Left lung (tissue), 4 donors: ENCODE measurements at regions not wholly inside any gene's neighbourhood (a gene's known extent, or its start where the extent isn't known, plus 50 kb on each side); places are given as distances from the start of the nearest gene placed in this dataset.
"Not testable (repeated sequence)": the region's sequence is repeated elsewhere in the genome, so short reads cannot be mapped to it uniquely, and the experiment has no call there.

Experiments
- ATAC-seq: fragments of 200-7000 bp; cut with Tn5 transposase; one replicate; pipeline ENCODE4 v1.9.1; 2020; ENCODE audit warnings: moderate library complexity
- DNase-seq, 4 donors: peaks; one replicate each; pipeline ENCODE4 v3.0.0-alpha.2; 2013 to 2020
- H3K27ac ChIP-seq, 2 donors: fragments of 200-600 bp; sonication (generic) in 1 of 2; one replicate each; pipeline versions ENCODE4 v1.5.0 to v1.8.0; 2020 to 2021
- H3K27me3 ChIP-seq, 2 donors: fragments of 200-600 bp; sonication (generic) in 1 of 2; one replicate each; pipeline versions ENCODE4 v1.5.0 to v1.8.0; 2020 to 2021
- H3K36me3 ChIP-seq, 2 donors: fragments of 200-600 bp; sonication (generic) in 1 of 2; one replicate each; pipeline versions ENCODE4 v1.5.0 to v1.8.0; 2020 to 2021
- H3K4me1 ChIP-seq, 2 donors: fragments of 200-600 bp; one replicate each; pipeline ENCODE4 v1.8.0; 2021
- H3K4me3 ChIP-seq, 2 donors: fragments of 200-600 bp; sonication (generic) in 1 of 2; one replicate each; pipeline versions ENCODE4 v1.5.0 to v1.8.0; 2020 to 2021; ENCODE audit warnings: mild to moderate bottlenecking in 1 of 2
- H3K9me3 ChIP-seq, 2 donors: fragments of 200-600 bp; sonication (generic) in 1 of 2; one replicate each; pipeline versions ENCODE4 v1.5.0 to v1.8.0; 2020 to 2021
- intact Hi-C, 2 donors: fragments of 100-400 bp; cut with DNase I; formaldehyde crosslinking; loops; one replicate each; pipeline versions ENCODE4 v1.11.2 to v1.14.2; 2022
- donor health status: DM: no; HTN: yes; CAD: no.
- donor health status: DM: no; HTN: no; CAD: no.

DNA sequence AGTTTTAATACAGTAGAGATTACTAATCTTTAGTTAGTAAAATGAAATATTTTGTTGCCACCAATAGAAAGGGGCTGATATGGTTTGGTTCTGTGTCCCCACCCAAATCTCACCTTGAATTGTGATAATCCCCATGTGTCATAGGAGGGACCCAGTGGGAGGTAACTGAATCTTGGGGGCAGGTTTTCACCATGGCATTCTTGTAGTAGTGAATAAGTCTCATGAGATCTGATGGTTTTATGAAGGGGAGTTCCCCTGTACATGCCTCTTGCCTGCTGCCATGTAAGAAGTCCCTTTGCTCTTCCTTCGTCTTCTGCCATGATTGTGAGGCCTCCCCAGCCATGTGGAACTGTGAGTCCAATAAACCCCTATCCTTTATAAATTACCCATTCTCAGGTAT is 285.9 kb downstream of the BCL2L11 start:
- H3K4me3 ChIP-seq, H3K27ac ChIP-seq, H3K9me3 ChIP-seq, intact Hi-C loops, ATAC-seq, DNase-seq, H3K27me3 ChIP-seq, H3K36me3 ChIP-seq, H3K4me1 ChIP-seq: not testable (repeated sequence)

- DNase-seq, intact Hi-C loops, H3K4me1 ChIP-seq, H3K9me3 ChIP-seq, ATAC-seq, H3K27ac ChIP-seq, H3K27me3 ChIP-seq, H3K36me3 ChIP-seq, H3K4me3 ChIP-seq: not testable (repeated sequence)
Measured at GRCh38 chr2:111407632-111408194, 287.0 kb downstream of the BCL2L11 start.

DNA sequence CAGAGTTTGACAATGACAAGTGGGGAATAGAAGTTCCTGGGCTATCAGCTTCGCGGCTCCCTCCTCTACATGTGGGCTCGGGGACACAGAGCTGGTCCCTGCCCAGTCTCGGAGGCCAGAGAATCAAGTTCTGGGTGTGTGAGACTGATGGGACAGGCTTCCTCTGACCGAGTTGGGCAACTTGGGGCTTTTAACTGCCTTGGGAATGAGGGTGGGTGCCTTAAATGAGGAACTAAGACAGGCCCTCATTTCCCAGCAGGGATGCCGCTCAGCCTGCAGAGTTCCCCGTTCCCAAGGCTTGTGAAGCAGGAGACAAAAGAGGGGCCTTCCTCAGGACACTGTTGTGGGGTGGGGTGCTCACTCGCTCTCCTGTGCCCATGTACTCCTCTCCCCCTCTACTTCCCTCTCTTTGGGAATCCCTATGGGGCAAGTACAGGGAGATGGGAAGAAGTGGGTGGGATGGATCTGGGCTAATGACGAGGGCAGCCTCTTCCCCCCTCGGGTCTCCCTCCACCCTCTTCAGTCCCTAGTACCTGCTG is 290.2 kb downstream of the BCL2L11 start:
- intact Hi-C loops, H3K4me3 ChIP-seq, H3K27me3 ChIP-seq, H3K9me3 ChIP-seq, DNase-seq, H3K4me1 ChIP-seq, H3K36me3 ChIP-seq: not testable (repeated sequence)
- peak overlapping the region in 1 of 2 donors; percentile 43 for H3K27ac ChIP-seq
- peak; percentile 50 for ATAC-seq

- intact Hi-C loops, H3K9me3 ChIP-seq, H3K4me1 ChIP-seq, H3K36me3 ChIP-seq, H3K27me3 ChIP-seq, H3K4me3 ChIP-seq, ATAC-seq: not testable (repeated sequence)
- DNase-seq, result peak in 1 of 4 donors; percentile 60
- H3K27ac ChIP-seq, result peak overlapping the region in 1 of 2 donors; percentile 45
Measured at GRCh38 chr2:111411867-111412681, 291.4 kb downstream of the BCL2L11 start.

DNA sequence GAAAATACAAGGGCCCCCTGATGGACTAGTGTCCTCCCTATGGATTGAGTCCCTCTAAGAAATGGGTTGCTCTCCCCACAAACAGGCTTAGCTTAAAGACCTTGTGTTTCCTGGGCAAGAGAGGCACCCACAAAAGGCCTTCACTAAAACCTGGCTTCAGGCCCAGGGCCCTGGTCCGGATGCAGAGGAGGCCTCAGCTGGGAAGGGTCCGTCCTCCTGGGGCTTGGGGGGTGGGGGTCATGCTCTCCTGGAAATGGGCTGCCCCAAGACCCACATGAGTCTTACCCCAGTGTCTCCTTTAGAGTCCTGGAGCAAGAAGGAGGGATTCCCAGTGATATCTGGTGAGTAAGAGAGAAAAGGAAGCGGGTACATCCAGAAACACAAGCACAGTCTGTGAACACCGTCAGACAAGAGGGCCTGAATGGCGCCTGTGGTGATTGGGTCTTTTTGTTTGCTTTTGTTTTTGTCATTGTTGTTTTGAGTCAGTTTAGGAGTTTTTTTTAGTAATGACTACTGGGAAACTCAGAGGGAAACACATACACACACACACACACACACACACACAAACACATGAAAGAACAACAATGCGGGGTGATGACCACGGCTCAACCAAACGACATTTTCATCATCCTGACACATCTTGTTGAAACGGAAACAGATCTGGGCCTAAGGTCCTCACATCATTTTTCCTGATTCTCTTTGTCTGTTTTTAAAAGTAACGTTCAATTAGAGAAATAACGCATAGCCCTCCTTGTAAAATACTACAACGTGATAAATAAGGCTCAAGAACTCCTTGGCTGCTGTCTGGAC is 292.3 kb downstream of the BCL2L11 start:
- intact Hi-C loops, H3K27me3 ChIP-seq, H3K27ac ChIP-seq, H3K4me3 ChIP-seq, ATAC-seq, H3K9me3 ChIP-seq, H3K36me3 ChIP-seq: not testable (repeated sequence)
- peaks cover 0 to 10% of the 10 kb centered on the region in 2 donors for H3K4me1 ChIP-seq
- peak in 1 of 4 donors; percentile 44 for DNase-seq

DNA sequence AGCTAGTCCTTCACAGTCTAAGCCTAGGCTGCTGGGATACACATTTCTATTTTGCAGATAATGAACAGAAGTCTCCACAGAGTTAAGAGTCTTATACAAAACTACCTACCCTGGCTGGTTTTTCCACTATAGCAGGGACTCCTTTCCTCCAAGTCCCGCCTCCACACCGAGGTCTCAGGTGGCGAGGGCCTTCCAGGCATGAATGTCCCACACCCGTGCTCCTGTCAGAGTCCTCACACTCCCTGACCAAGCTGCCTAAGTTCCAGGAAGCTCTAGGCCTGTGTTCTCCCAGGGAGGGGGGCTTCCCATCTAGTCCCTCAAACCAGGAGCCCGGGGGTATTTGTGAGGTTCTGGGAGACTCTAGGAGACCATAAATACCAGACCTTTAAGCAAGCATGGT is 293.2 kb downstream of the BCL2L11 start:
- ATAC-seq (peak; percentile 57), DNase-seq (peak in 3 of 4 donors; percentile 33 to 77 (median 38))
- H3K36me3 ChIP-seq, H3K4me3 ChIP-seq, intact Hi-C loops, H3K9me3 ChIP-seq, H3K27ac ChIP-seq, H3K27me3 ChIP-seq: not testable (repeated sequence)
- peaks cover 0 to 10% of the 10 kb centered on the region in 2 donors for H3K4me1 ChIP-seq

DNA sequence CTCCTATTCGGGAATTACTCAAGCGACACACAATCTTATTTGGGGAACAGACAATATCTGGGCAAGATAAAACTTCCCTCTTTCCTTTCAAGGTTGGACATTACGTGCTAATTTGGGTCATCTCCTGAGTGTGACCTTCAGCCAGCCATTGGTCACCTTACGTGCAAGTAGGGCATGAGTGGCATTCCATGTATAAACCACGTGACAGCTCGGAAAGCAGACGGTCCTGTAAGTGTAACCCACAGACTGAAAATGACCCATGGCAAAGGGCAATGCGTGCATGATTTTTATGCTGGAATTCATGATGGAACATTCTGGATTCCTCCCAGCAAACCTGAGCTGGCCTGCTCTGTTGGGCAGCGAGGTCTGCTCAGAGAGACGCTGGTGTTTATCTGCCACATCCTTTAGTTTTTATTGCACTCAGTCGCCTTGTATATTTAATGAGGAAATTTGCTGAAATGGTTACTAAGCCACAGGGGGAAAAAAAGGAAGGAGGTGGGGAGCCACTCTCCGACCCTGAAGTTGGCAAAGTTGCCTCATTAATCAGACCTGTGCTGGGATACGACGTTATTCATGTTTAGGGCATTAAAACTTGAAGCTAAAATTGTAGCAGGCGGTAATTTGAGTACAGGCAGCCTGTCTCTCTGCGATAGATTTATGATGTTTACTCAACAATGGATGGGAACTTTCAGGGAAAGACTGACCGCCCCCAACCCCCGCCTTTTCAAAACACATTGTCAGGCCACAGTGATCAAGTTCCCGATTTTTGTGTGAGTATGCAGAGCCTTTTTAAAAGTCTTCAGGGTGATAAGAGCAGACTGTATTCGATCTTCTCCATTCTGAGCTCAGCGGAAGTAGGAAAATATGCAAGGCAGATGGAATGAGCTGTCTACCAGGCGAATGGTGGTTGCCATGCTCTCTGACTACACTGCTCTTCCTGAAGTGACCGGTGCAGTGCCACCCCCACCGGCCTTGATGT is 295.3 kb downstream of the BCL2L11 start:
- H3K4me1 ChIP-seq, result peaks cover 0 to 10% of the 10 kb centered on the region in 2 donors
- H3K27me3 ChIP-seq, H3K36me3 ChIP-seq, DNase-seq, intact Hi-C loops, H3K9me3 ChIP-seq, H3K4me3 ChIP-seq, H3K27ac ChIP-seq: not testable (repeated sequence)
- ATAC-seq, result peak; percentile 9

GRCh38 chr2:111417026-111417425 is 296.3 kb downstream of the BCL2L11 start:
- H3K4me3 ChIP-seq, H3K36me3 ChIP-seq, H3K27me3 ChIP-seq, H3K27ac ChIP-seq, H3K9me3 ChIP-seq, H3K4me1 ChIP-seq, DNase-seq, intact Hi-C loops, ATAC-seq: not testable (repeated sequence)

DNA sequence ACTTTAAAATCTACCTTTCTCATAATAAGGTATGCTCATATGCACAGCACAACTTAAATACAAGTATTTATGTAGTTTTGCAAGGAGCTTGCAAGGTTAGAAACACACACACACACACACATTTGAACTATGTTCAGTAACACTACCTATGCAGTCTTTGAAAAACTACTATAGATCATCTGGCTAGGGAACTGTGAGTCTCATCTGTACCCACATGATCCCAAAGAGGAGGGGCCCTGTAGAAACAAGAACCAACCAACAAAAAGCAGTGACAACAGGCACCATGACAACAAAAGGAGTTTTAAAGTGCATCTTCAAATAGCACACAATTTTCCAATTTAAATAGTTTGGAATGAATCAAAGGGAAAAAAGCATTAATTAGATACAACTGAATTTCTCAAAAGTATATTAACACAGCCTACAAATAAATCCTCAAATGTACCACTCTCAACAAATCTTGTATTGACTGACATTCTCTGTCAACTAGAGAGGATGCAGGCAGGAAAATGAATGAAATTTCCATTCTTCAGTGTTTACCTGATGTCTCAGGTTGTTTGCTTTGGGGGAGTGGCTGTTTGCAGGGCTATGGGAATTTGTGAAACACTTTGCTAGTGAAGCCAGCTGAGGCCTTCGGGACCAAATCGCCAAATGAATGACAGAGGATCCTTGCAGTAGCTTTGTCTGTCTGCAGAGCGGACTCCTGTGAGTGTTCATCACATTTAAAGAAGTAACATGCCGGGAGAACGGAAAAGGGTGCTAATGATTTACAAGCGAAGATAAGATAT is 297.6 kb downstream of the BCL2L11 start:
- DNase-seq, intact Hi-C loops, H3K36me3 ChIP-seq, H3K4me3 ChIP-seq, H3K27ac ChIP-seq, H3K27me3 ChIP-seq, ATAC-seq, H3K9me3 ChIP-seq, H3K4me1 ChIP-seq: not testable (repeated sequence)

GRCh38 chr2:111420074-111420473 is 299.4 kb downstream of the BCL2L11 start:
- intact Hi-C loops, H3K36me3 ChIP-seq, H3K27ac ChIP-seq, H3K27me3 ChIP-seq, H3K9me3 ChIP-seq, H3K4me1 ChIP-seq, ATAC-seq, H3K4me3 ChIP-seq: not testable (repeated sequence)
- DNase-seq, result peak in 1 of 4 donors; percentile 66

DNA sequence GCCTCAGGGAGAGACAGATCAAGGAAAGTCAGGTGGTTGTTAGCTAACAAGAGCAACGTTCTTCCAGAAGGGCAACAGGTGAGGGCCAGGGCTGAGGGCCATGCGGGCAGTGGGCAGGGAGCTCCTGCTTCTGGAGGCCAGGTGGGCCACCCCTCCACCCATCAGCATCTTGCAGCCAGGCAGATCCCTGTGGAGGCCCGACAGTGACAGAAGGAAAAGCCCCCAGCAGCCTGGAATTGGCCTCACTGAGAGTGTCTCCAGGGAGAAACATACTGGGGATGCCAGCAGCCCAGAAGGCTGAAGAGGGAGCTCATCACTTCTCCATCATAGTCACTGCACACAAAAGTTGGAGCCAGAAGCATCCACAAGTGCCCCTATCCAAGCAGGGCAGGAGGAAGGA is 300.1 kb downstream of the BCL2L11 start:
- H3K27me3 ChIP-seq, ATAC-seq, H3K4me3 ChIP-seq, H3K9me3 ChIP-seq, H3K27ac ChIP-seq, intact Hi-C loops, H3K36me3 ChIP-seq: not testable (repeated sequence)
- H3K4me1 ChIP-seq, result peaks cover 0 to 13% of the 10 kb centered on the region in 2 donors
- peak in 1 of 4 donors; percentile 57 for DNase-seq
